SK-N-SH (cell line): ENCODE measurements at regions not wholly inside any gene's neighbourhood (a gene's known extent, or its start where the extent isn't known, plus 50 kb on each side); places are given as distances from the start of the nearest gene placed in this dataset.

Experiments
- CTCF ChIA-PET: fragments of 300-600, 350-600 bp; formaldehyde crosslinking; extraction: SDS; loops from one replicate; lab custom pipeline; 2021; lab: Yijun Ruan, JAX
- POLR2A ChIA-PET: fragments of 350-600 bp; sonication (Branson Sonifier 250); formaldehyde crosslinking; extraction: SDS; loops from one replicate; lab custom pipeline; 2020; ENCODE audit warnings: antibody characterized with exemption, inconsistent platforms; lab: Yijun Ruan, JAX
- DNase-seq: peaks from one replicate; pipeline ENCODE4 v3.0.0; 2012
- H2AFZ ChIP-seq: fragments of 200-600 bp; sonication (generic); 2 replicates; pipeline ENCODE4 v1.8.1; 2016; ENCODE audit warnings: antibody characterized with exemption, mild to moderate bottlenecking, low read depth
- H3F3A ChIP-seq: fragments of 200-600 bp; sonication (generic); replicated peaks from 2 replicates; pipeline ENCODE3; 2016; ENCODE audit warnings: antibody characterized with exemption, mild to moderate bottlenecking; ENCODE audit not compliant: insufficient read depth
- H3K27ac ChIP-seq, 2 experiments: fragments of 200-500 bp in 1 of 2; fragments of 200-600 bp in 1 of 2; sonication (Bioruptor generic) in 1 of 2; sonication (generic), shearing (Covaris generic) in 1 of 2; 2 replicates each; pipeline versions ENCODE4 v1.5.1 to v1.6.1; 2014 to 2016; ENCODE audit warnings: low read depth in 2 of 2, inconsistent platforms in 1 of 2, low read length in 1 of 2, mild to moderate bottlenecking in 1 of 2, mixed read lengths in 1 of 2
- H3K27me3 ChIP-seq: fragments of 200-600 bp; sonication (generic), shearing (Covaris generic); 2 replicates; pipeline ENCODE4 v1.6.1; 2016; ENCODE audit warnings: mixed run types; ENCODE audit not compliant: insufficient read depth
- H3K36me3 ChIP-seq, 2 experiments: fragments of 200-500 bp in 1 of 2; fragments of 200-600 bp in 1 of 2; sonication (Bioruptor generic) in 1 of 2; sonication (generic) in 1 of 2; replicated peaks in 1 of 2; 2 replicates each; pipeline versions ENCODE3 to v1.5.1; 2014 to 2016; ENCODE audit warnings: low read length in 1 of 2, mild to moderate bottlenecking in 1 of 2; ENCODE audit not compliant: insufficient read depth in 2 of 2, control insufficient read depth in 1 of 2
- H3K4me1 ChIP-seq, 2 experiments: fragments of 200-500 bp in 1 of 2; fragments of 200-600 bp in 1 of 2; sonication (Bioruptor generic) in 1 of 2; sonication (generic), shearing (Covaris generic) in 1 of 2; 2 replicates each; pipeline versions ENCODE4 v1.5.1 to v1.6.1; 2014 to 2016; ENCODE audit warnings: low read depth in 1 of 2, low read length in 1 of 2, mixed run types in 1 of 2; ENCODE audit not compliant: insufficient read depth in 2 of 2, control insufficient read depth in 1 of 2
- H3K4me2 ChIP-seq: fragments of 200-600 bp; sonication (generic), shearing (Covaris generic); 2 replicates; pipeline ENCODE4 v1.6.1; 2017; ENCODE audit warnings: mixed run types
- H3K4me3 ChIP-seq, 2 experiments: fragments of 200-500 bp in 1 of 2; fragments of 200-600 bp in 1 of 2; sonication (Bioruptor generic) in 1 of 2; sonication (generic), shearing (Covaris generic) in 1 of 2; 2 replicates each; pipeline versions ENCODE4 v1.5.1 to v1.8.1; 2014 to 2016; ENCODE audit warnings: low read depth in 2 of 2, inconsistent platforms in 1 of 2, low read length in 1 of 2, mild to moderate bottlenecking in 1 of 2, mixed read lengths in 1 of 2, moderate library complexity in 1 of 2
- H3K79me2 ChIP-seq: fragments of 200-600 bp; sonication (generic); 2 replicates; pipeline ENCODE4 v1.8.1; 2017; ENCODE audit warnings: mild to moderate bottlenecking; ENCODE audit not compliant: insufficient read depth
- H3K9ac ChIP-seq: fragments of 200-600 bp; sonication (generic); 2 replicates; pipeline ENCODE4 v1.6.1; 2017; ENCODE audit warnings: mixed run types
- H3K9me2 ChIP-seq: fragments of 200-600 bp; sonication (generic); 2 replicates; pipeline ENCODE4 v1.6.1; 2017; ENCODE audit warnings: mixed run types
- H3K9me3 ChIP-seq: fragments of 200-600 bp; sonication (generic); 2 replicates; pipeline ENCODE4 v1.6.1; 2017; ENCODE audit warnings: mixed run types, mild to moderate bottlenecking, moderate library complexity
- H4K20me1 ChIP-seq: fragments of 200-600 bp; sonication (generic); 2 replicates; pipeline ENCODE4 v1.6.1; 2017; ENCODE audit warnings: mild to moderate bottlenecking, mixed run types; ENCODE audit not compliant: insufficient read depth
- FOXM1 ChIP-seq: IDR thresholded peaks from 2 replicates; pipeline ENCODE4 v1.4.0; 2012; ENCODE audit warnings: low read depth, mild to moderate bottlenecking
- MEF2A ChIP-seq: IDR thresholded peaks from 2 replicates; pipeline ENCODE4 v1.4.0; 2012; ENCODE audit warnings: low read depth, borderline replicate concordance
- POLR2AphosphoS5 ChIP-seq: IDR thresholded peaks from 2 replicates; pipeline ENCODE4 v1.6.1; 2012; ENCODE audit warnings: low read depth, low read length
- RAD21 ChIP-seq: IDR thresholded peaks from 2 replicates; pipeline ENCODE4 v1.6.1; 2012; ENCODE audit warnings: mild to moderate bottlenecking, low read length
- RFX5 ChIP-seq: IDR thresholded peaks from 2 replicates; pipeline ENCODE4 v1.6.1; 2012; ENCODE audit warnings: mild to moderate bottlenecking, improper control_type of control experiment, low read length
- SMC3 ChIP-seq: IDR thresholded peaks from 2 replicates; pipeline ENCODE4 v1.6.1; 2012; ENCODE audit warnings: low read depth, low read length, improper control_type of control experiment
- WGBS: methylation state at CpG from one replicate; pipeline ENCODE4 v1.1.6; 2017; ENCODE audit warnings: low lambda C conversion rate; 5-methylcytosine and 5-hydroxymethylcytosine counted together
- TF ChIP-seq, protein P1 (sequence below): fragments of 200-600 bp; sonication (generic); IDR thresholded peaks from 2 replicates; pipeline ENCODE4 v1.6.1; 2017; ENCODE audit warnings: antibody characterized with exemption, mild to moderate bottlenecking, moderate library complexity
- TF ChIP-seq, protein P2 (sequence below): fragments of 150-350 bp; IDR thresholded peaks from 2 replicates; pipeline ENCODE4 v1.6.1; 2017; ENCODE audit warnings: antibody characterized with exemption, low read length, low read depth, borderline replicate concordance

DNA sequence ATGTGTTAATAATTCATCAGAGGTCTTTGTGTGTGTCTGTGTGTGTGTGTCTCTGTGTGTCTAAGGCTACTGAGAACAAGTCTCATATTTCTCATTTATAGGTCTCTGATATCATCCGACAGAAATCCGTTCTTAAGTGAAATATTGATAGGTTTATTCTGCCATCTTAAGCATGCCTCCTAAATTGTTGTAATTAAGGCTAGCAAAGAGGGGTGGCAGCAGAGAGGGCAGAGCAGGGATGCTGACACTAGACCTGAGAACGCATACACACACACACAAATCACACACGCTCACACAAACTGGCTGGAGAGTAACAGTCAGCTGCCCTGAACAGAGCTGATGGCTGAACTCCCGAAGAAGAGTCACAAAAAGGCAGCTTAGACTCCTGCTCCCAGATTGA lies 84.9 kb upstream of the LRFN2 start:
- H3K4me2 ChIP-seq, result no peak overlapping the region
- no peaks in the 10 kb centered on the region for H3F3A ChIP-seq
- ChIA-PET CTCF (interaction anchor here (0.9 to 2.0 kb wide), 6 partner anchors 14 to 84 kb away, joined by 3 to 6 read pairs (median 4); partner anchors contain the start of gene LRFN2), POLR2A (no interaction called here)
- TF ChIP-seq, protein P1, sequence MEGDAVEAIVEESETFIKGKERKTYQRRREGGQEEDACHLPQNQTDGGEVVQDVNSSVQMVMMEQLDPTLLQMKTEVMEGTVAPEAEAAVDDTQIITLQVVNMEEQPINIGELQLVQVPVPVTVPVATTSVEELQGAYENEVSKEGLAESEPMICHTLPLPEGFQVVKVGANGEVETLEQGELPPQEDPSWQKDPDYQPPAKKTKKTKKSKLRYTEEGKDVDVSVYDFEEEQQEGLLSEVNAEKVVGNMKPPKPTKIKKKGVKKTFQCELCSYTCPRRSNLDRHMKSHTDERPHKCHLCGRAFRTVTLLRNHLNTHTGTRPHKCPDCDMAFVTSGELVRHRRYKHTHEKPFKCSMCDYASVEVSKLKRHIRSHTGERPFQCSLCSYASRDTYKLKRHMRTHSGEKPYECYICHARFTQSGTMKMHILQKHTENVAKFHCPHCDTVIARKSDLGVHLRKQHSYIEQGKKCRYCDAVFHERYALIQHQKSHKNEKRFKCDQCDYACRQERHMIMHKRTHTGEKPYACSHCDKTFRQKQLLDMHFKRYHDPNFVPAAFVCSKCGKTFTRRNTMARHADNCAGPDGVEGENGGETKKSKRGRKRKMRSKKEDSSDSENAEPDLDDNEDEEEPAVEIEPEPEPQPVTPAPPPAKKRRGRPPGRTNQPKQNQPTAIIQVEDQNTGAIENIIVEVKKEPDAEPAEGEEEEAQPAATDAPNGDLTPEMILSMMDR, result peak; percentile 24
- TF ChIP-seq RAD21 (peak; percentile 42), SMC3 (0 out of 2 replicates have a peak, but pooled peaks have one; percentile 15), FOXM1 (no peak), RFX5 (no peak)
- no peaks in the 10 kb centered on the region for H3K27me3 ChIP-seq
- H3K9me2 ChIP-seq, result no peaks in the 10 kb centered on the region
- H3K36me3 ChIP-seq, result no peaks in the 10 kb centered on the region
- H3K9me3 ChIP-seq, result no peaks in the 10 kb centered on the region
- no peak overlapping the region for H3K9ac ChIP-seq
- no peaks in the 10 kb centered on the region for H4K20me1 ChIP-seq
- peaks cover 0 to 27% of the 10 kb centered on the region in 2 experiments; a peak in 1 of 4 replicates for H3K4me1 ChIP-seq
- H3K27ac ChIP-seq, result 0 out of 4 replicates have a peak overlapping the region, but pooled peaks of 1 of the 2 experiments have one; percentile 14
- DNase-seq, result peak; percentile 40
- H3K4me3 ChIP-seq, result no peak overlapping the region
- no peaks in the 10 kb centered on the region for H3K79me2 ChIP-seq
- H2AFZ ChIP-seq, result no peak overlapping the region
- WGBS, result 58% methylated on average over 5 of the region's 5 CpGs

DNA sequence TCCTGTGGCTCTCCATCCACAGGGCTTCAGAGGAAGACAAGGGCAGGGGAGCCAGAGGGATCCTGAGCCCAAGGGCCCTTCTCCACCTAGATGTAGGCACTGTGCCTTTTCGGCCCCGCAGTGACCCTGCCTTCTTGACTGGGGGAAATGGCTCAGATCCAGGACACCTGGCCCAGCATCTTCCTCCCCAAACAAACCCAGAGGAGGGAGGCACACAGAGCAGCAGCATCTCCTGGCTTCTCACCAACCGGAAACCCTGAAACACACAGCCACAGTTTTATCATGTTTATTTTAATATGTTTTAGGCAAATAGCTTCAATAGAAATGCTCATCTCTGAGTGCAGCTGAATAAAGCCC lies 84.5 kb upstream of the LRFN2 start:
- no peaks in the 10 kb centered on the region for H3K36me3 ChIP-seq
- ChIA-PET CTCF (interaction anchor here (0.9 to 2.0 kb wide), 5 partner anchors 15 to 53 kb away, joined by 3 to 6 read pairs (median 3); no protein-coding TSS in a partner anchor), POLR2A (no interaction called here)
- no peak overlapping the region for H2AFZ ChIP-seq
- no peaks in the 10 kb centered on the region for H3K9me2 ChIP-seq
- no peaks in the 10 kb centered on the region for H3F3A ChIP-seq
- peak overlapping the region in 1 of 2 experiments; percentile 22; a peak in 1 of 4 replicates for H3K27ac ChIP-seq
- H3K27me3 ChIP-seq, result no peaks in the 10 kb centered on the region
- H3K4me3 ChIP-seq, result no peak overlapping the region
- no peak overlapping the region for H3K9ac ChIP-seq
- no peaks in the 10 kb centered on the region for H3K79me2 ChIP-seq
- peaks cover 0 to 28% of the 10 kb centered on the region in 2 experiments; a peak in 1 of 4 replicates for H3K4me1 ChIP-seq
- DNase-seq, result no peak
- 68% methylated on average over 2 of the region's 3 CpGs for WGBS
- TF ChIP-seq, protein P1, result no peak
- TF ChIP-seq POLR2AphosphoS5 (no peak), MEF2A (no peak)
- TF ChIP-seq, protein P2, sequence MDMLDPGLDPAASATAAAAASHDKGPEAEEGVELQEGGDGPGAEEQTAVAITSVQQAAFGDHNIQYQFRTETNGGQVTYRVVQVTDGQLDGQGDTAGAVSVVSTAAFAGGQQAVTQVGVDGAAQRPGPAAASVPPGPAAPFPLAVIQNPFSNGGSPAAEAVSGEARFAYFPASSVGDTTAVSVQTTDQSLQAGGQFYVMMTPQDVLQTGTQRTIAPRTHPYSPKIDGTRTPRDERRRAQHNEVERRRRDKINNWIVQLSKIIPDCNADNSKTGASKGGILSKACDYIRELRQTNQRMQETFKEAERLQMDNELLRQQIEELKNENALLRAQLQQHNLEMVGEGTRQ, result no peak
- H3K9me3 ChIP-seq, result no peaks in the 10 kb centered on the region
- no peaks in the 10 kb centered on the region for H4K20me1 ChIP-seq
- H3K4me2 ChIP-seq, result no peak overlapping the region
